Parathyroid adenoma (tissue), 2 donors: ENCODE measurements at regions not wholly inside any gene's neighbourhood (a gene's known extent, or its start where the extent isn't known, plus 50 kb on each side); places are given as distances from the start of the nearest gene placed in this dataset.

Experiments used
- H2AFZ ChIP-seq: fragments of 300-600 bp; sonication (generic); one replicate; pipeline ENCODE4 v1.7.0; 2017; ENCODE audit warnings: antibody characterized with exemption, mild to moderate bottlenecking
- H3K27ac ChIP-seq: fragments of 300-600 bp; sonication (generic); one replicate; pipeline ENCODE4 v1.7.0; 2017
- H3K27me3 ChIP-seq: fragments of 300-600 bp; sonication (generic); one replicate; pipeline ENCODE4 v1.7.0; 2017; ENCODE audit warnings: low read length; ENCODE audit not compliant: control insufficient read depth, insufficient read depth
- H3K36me3 ChIP-seq: fragments of 300-600 bp; sonication (generic); one replicate; pipeline ENCODE4 v1.7.0; 2017; ENCODE audit warnings: low read length; ENCODE audit not compliant: control insufficient read depth, insufficient read depth
- H3K4me1 ChIP-seq: fragments of 300-600 bp; sonication (generic); one replicate; pipeline ENCODE4 v1.7.0; 2017; ENCODE audit warnings: control low read depth
- H3K4me2 ChIP-seq: fragments of 300-600 bp; sonication (generic); one replicate; pipeline ENCODE4 v1.7.0; 2017; ENCODE audit warnings: low read length
- H3K4me3 ChIP-seq: fragments of 300-600 bp; sonication (generic); one replicate; pipeline ENCODE4 v1.7.0; 2017; ENCODE audit warnings: low read depth, low read length
- H3K79me2 ChIP-seq: fragments of 300-600 bp; sonication (generic); one replicate; pipeline ENCODE4 v1.7.0; 2017; ENCODE audit warnings: control low read depth
- H3K9ac ChIP-seq: fragments of 300-600 bp; sonication (generic); one replicate; pipeline ENCODE4 v1.7.0; 2017; ENCODE audit warnings: mild to moderate bottlenecking
- H3K9me3 ChIP-seq: fragments of 300-600 bp; sonication (generic); one replicate; pipeline ENCODE4 v1.7.0; 2017; ENCODE audit warnings: low read length; ENCODE audit not compliant: control insufficient read depth
- CTCF ChIP-seq: fragments of 300-600 bp; sonication (generic); IDR thresholded peaks from one replicate; pipeline ENCODE4 v1.7.0; 2017; ENCODE audit warnings: antibody characterized with exemption, mild to moderate bottlenecking
- donor health status: primary hyperparathyroidism.

GRCh38 chr21:35829067-35829466 is 231.3 kb downstream of the SETD4 start:
- H3K4me2 ChIP-seq = no peak overlapping the region
- no peaks in the 10 kb centered on the region for H3K9me3 ChIP-seq
- H3K4me1 ChIP-seq = no peaks in the 10 kb centered on the region
- TF ChIP-seq CTCF = no peak
- H3K9ac ChIP-seq = no peak overlapping the region
- no peaks in the 10 kb centered on the region for H3K27me3 ChIP-seq
- H3K27ac ChIP-seq = no peak overlapping the region
- no peak overlapping the region for H2AFZ ChIP-seq
- no peaks in the 10 kb centered on the region for H3K36me3 ChIP-seq
- H3K79me2 ChIP-seq = no peaks in the 10 kb centered on the region
- H3K4me3 ChIP-seq = no peak overlapping the region

- Histone ChIP-seq H3K4me1 (no peaks in the 10 kb centered on the region), H3K4me2 (no peak overlapping the region), H3K27me3 (no peaks in the 10 kb centered on the region), H3K79me2 (no peaks in the 10 kb centered on the region), H3K4me3 (no peak overlapping the region), H3K9me3 (no peaks in the 10 kb centered on the region), H3K9ac (no peak overlapping the region), H3K27ac (no peak overlapping the region), H3K36me3 (no peaks in the 10 kb centered on the region), H2AFZ (no peak overlapping the region)
- no peak for TF ChIP-seq CTCF
Observed at GRCh38 chr21:35828161-35828560, 232.2 kb downstream of the SETD4 start.

- H3K27ac ChIP-seq = no peak overlapping the region
Observed at GRCh38 chr21:35827004-35827403, 233.3 kb downstream of the SETD4 start.

GRCh38 chr21:35825370-35826353 is 234.7 kb downstream of the SETD4 start:
- Histone ChIP-seq H3K9me3 (no peaks in the 10 kb centered on the region), H3K27me3 (no peaks in the 10 kb centered on the region), H2AFZ (no peak overlapping the region), H3K36me3 (no peaks in the 10 kb centered on the region), H3K9ac (no peak overlapping the region), H3K4me1 (no peaks in the 10 kb centered on the region), H3K79me2 (no peaks in the 10 kb centered on the region), H3K4me2 (no peak overlapping the region), H3K4me3 (no peak overlapping the region), H3K27ac (no peak overlapping the region)
- TF ChIP-seq CTCF = no peak

More at GRCh38 chr21:35827004-35827403, 233.3 kb downstream of the SETD4 start:
- no peaks in the 10 kb centered on the region for H3K4me1 ChIP-seq
- no peak for TF ChIP-seq CTCF
- H2AFZ ChIP-seq = no peak overlapping the region
- no peaks in the 10 kb centered on the region for H3K9me3 ChIP-seq
- no peak overlapping the region for H3K9ac ChIP-seq
- H3K79me2 ChIP-seq = no peaks in the 10 kb centered on the region
- no peaks in the 10 kb centered on the region for H3K27me3 ChIP-seq
- H3K36me3 ChIP-seq = no peaks in the 10 kb centered on the region
- no peak overlapping the region for H3K4me3 ChIP-seq
- no peak overlapping the region for H3K4me2 ChIP-seq
